HG02642 (cell line): ENCODE measurements at regions not wholly inside any gene's neighbourhood (a gene's known extent, or its start where the extent isn't known, plus 50 kb on each side); places are given as distances from the start of the nearest gene placed in this dataset.

Experiments used
- ATAC-seq: cut with Tn5 transposase; IDR thresholded peaks from one replicate; pipeline ENCODE4 v1.9.1; 2021; ENCODE audit warnings: mild to moderate bottlenecking; ENCODE audit not compliant: unreplicated experiment, poor library complexity

DNA sequence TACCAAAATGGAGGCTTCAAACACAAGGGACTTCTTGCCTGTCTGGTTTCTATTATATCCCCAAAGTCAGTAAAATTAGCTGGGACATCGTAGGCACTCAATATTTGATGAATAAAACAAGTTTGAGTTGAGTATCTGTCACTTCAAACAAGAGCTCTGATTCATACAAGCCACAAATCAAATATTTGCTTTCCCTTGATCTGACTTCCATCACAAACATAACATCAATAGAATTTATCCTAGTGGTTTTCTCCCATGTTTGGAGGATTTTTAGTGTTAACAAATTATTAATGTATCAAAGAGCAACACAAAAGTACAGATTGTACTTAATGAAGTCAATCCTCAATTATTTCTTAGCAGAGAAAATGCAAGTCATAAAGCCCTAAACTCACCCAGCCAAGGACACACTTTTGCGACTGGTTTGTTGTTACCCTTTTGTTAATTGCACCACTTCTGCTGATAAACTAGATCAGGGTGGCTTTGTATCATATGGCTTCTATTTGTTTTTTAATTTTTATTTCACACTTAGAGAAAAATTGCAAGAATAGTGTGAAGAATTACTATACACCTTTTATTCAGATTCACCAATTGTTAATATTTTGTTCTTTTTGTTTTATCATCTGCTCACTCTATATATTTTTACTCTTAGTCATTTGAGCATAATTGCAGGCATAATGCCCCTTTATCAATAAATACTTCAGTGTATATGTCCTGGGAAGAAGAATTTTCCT is 117.4 kb upstream of the PRDM1 start:
- ATAC-seq: no peak

DNA sequence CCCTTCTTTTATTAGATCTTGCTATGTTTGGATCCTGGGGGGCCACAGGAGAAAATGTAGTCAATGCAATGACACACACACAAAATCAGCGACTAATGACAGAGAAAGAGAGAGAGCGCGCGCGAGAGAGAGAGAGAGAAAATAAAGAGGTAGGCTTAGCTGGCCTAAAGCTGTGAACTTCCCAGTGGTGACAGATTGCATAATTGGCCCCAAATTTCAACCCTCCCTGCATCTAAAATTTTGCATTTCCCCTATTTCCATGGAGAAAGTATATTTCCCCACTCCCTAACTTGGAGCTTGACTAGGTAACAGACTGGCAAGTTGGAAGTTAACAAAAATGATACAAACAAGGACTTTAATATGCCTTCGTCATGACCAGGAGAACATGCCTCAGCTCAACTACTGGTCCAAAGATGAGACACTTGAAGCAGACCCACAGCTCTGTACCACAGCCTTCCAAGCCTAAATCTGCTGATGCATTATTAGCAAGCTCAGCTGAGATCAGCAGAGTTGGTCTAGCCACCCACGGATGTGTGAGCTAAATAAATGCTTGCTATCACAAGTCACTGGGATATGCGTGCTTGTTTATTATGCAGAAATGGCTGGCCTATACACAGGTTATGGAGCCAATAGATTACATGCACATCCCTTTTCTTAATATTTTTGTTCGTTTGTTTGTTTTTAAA is 118.1 kb upstream of the PRDM1 start:
- no peak for ATAC-seq

DNA sequence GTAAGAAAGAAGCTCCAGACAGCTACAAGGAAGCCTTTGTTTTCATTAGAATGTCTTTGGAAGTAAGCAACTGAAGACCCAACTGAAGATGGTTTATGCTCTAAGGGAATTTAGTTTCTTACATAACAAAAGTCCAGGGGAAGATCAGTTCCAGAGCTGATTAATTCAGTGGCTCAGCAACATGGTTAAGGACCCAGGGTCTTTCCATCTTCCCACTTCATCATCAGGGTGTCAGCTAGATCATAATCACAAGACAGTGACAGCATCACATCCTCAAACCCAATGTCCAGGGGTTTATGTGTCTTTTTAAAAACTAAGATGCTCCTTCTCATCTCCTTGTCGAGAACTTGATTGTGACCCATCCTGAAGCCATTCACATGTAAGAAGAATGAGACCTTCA is 119.7 kb upstream of the PRDM1 start:
- no peak for ATAC-seq

DNA sequence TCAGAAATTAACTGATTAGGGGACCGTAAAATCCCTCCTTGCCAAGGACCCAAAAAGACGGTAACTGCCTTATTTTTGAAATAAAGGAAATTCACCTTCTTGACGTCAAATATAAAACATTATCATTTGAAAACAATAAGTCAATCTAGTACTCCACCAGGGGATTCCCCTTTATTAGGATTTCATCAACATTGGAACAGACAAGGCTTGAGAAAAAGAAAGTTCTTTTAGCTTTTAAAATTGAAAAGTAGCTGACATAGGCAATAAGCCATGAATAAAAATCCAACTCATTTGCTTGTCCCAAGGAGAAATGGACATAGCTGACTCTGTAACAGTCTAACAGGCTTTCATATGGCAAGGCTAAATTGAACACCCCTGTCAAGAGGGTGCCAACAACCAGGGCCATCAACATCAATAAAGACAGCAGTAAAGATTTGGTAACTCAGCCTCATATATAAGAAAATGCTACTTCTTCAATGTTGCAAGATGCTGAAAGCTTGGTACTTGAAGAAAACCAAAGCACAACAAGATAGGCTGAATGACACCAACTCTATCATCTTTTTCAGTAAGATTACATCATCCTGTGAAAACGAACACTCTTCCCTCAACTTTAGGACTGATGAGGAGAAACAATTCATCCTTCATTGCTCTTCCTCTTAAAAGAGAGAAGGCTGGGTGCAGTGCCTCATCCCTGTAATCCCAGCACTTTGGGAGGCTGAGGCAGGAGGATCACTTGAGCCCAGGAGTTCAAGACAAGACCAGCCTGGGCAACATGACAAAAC is 121.0 kb upstream of the PRDM1 start:
- ATAC-seq: no peak

DNA sequence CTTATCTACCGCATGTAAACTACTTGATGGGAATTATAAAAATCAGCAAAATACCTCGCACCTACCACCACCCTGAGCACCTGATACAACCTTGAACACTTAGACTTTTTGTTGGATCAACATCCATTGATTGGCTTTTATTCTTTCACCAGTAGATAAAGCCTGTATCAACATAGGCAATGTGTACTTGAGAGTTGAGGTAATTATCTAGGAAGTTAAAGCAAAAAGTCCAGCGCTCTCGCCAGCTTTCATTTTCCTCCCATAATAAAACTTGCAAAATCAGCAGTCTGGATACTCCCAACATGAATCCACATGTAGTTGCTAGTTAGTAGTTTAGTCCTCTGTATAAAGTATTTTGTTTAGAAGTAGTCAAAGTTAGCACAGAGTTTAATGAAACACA is 132.0 kb upstream of the PRDM1 start:
- ATAC-seq: no peak

DNA sequence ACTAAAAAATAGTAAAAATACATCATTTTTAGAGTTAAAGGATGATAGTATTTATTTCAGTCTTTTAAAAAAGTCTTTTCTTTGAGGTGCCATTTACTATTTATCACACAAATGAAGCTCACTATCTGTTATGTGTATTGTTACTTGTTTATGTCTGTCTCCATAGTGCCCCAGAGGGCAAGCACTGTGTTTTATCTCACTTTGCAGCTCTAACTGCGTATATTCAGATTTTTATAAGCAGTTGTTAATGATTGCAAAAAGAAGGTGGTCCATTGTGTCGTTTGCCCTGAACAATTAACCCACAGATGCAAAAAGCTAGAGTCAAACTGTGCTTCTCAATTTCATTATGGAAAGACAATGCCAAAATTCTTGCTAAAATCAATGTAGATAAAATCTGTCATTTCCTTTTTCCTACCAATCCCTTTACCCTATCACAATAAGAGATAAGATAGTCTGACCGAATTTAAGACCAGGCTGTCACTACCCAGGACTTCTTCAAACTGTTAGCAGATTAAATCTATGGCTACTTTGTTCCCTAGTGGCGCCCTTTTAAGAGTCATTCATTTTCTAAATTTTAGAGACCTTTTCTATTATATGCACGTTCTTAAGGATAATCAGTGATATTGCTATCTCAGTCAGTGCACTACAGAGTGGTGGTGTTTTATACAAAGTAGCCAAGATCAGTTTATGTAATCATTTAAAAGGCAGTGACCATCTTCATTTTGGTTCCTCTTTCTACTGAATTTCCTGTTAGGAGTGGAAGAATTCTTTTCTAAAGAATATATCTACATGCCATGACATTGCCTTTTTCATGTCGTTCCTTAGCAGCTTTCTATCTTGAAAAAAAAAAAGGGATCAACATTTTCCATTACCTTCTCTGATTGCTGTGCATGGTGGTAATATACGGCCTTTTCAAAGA is 133.1 kb upstream of the PRDM1 start:
- no peak for ATAC-seq

DNA sequence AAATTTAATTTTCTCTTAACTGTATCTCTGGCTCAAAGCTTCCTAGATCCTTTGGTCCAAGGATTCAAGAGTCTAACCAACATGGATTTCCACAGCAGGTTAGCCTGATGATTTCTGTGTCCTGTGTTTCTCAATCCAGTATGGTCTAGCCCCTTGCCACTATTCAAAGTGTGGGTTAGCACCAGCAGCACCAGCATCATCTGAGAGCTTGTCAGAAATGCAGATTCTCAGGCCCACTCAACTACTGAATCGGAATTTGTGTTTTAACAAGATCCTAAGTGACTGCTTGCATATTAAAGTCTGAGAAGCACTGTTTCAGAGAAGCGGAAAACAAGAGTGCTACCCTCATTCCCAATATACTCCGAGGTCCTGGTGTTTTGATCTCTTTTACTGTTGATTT is 133.8 kb upstream of the PRDM1 start:
- ATAC-seq: no peak

DNA sequence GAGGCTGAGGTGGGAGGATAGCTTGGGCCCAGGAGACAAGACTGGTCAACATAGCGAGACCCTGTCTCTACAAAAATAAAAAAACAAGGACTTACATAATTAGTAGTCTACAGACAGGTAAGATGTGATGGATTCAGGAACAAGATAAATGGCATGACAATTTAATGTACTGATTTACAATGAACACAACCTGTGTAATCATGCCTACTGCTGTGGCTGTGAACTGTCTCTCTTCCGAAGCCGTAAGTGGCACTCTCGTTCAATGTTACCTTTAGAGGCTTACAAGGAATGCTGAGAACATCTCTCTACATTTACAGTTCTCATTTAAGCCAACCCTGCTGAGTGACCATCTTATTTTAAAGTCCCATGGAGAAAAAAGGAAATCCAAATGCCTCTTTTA is 134.8 kb upstream of the PRDM1 start:
- ATAC-seq: no peak

DNA sequence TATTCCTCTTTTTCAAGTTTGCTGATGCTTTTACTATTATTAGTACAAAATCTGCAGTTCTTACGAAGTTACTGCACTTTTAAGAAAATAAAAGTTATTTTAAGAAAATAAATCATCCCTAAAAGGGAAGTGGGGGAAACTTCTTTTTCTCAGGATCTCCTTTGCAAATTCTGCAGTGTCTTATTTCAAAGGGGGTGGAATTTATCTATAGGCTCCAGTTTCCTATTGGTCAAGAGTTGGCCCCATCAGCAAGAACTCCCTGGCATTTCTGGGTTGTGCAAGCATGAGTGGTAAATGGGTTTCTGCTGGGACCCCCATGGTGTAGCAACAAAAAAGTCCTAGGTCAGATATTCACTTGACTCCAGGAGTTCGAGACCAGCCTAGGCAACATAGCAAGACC is 136.3 kb upstream of the PRDM1 start:
- ATAC-seq: no peak

DNA sequence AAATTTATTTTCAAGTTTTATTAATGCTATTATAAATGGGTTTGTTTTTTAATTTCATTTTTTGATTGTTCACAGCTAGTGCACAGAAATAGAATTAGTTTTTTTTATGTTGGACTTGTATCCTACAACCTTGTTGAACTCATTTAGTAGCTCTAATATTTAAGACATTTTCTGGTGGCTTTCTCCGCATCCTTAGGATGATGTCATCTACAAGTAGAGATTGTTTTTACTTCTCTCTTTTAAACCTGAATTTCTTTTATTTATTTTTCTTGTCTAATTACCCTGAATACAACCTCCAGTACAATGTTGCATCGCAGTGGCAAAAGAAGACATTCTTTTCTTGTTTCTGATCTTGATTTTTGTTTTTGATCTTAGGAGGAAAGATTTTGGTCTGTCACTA is 142.6 kb upstream of the PRDM1 start:
- no peak for ATAC-seq

DNA sequence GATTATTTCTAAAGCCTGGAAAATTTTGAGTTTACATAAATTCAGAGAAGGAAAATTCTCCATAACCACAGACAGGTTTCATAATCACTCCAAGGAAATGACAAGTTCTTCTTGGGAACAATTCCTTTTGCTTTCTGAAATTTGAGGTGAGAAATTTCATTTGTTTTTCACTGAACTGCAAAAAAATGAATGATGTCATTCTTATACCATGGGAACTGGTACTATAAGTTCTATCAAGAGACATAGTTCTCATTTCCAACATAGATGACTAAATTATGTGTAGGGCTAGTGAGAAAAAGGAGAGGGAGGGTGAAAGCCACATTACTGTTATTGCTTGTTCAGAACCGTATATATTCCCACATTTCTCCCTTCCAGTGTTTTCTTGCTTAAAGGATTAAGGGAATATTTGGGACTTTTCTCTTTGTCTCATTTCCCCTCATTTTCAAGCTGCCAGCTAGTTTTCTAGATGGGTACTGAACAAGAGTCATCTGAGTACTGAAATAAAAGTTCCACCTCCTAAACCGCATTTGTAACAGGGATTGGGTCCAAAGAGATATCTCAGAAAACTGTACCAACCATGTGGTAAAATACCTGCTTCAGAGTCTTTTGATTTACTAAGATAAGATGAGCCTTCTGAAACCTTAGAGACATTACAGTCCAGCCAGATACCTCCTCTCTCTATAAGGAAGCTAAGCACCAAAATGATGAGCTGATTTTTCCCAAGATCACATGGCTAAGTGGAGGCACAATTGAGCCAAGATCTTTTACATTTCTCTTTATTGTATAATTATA is 144.3 kb upstream of the PRDM1 start:
- no peak for ATAC-seq

DNA sequence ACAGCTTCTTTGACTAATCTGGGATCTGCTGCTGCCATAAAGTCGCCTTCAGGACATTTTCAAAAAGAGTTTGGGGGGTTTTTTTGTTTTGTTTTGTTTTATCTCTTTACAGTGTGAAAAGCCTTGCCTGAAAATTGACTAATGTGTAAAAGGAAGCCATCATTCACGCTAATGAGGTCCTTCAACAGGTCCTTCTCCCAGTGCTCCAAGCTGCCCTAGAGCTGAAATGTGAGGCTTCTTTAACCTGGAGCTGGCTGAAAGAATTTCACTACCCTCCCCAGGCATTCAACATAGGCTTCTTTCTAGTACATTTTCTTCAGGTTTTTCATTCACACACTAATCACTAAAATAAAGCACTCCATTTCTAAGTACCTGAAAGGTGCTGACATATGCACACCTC is 145.1 kb upstream of the PRDM1 start:
- no peak for ATAC-seq

DNA sequence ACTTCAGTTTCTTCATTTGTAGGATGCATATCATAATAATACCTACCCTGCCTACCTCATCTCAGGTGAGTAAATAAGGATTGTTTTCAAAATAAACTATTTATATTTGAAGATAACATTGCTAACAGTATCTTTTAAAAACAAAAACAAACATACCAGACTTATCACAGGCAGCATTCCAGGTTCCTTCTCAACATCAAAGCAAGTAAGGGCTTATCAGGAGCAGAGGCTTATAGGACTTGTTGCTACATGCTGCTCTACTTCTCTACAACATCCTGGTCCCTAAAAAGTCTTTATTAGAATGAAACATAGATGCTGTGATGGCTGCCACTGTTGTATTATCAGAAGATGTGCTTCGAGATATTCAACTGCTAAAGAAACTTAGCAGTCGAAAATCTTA is 149.2 kb upstream of the PRDM1 start:
- no peak for ATAC-seq

DNA sequence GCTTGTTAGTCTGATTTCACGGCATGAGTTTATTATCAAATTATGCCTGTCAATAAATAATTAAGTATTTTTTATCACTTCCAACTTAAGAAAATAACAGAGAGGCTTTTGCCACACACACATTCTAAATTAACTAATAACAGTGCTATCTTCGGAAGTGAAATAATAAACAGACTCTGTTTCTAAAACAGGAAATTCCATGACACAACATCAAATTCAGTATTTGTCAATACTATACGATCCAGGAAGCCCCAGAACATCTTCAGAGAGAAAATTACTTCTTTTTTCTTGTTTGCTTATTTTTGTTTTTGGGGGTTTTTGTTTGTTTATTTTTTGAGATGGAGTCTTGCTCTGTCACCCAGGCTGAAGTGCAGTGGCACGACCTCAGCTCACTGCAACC is 150.7 kb upstream of the PRDM1 start:
- no peak for ATAC-seq

DNA sequence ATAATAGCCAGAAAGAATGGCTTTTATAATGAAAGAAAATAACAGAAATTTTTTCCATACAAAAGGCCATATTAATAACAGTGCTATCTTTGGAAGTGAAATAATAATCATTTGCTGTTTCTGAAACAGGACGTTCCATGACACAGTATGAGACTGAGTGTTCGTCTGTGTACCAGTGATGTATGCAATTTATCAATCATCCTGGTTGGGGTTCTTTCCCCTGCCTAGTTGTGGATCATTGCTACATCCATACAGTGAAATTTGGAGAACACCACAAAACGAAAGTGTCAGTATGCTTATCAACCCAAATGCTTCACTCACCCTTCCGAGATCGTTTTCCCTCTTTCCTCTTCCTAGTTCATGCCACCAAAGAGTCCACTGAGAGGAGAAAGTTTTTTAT is 151.4 kb upstream of the PRDM1 start:
- no peak for ATAC-seq

DNA sequence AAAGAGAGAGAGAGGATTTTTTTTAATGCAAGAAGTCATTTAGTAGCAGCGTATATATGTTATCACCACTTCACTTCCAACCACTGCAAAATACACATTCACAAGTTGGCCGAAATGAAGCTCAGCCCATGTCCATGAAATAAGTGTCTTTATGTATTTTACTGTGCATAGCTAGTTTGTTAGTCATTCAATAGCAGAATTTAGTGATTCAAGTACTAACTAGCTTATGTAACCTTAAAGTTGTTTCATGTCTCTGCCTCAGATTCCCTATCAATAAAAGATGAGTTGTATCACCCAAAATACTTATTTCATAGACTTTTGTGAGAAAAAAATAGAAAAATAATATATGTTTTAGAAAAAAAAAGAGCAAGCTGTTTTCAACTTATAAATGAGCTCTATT is 153.7 kb upstream of the PRDM1 start:
- ATAC-seq: no peak

DNA sequence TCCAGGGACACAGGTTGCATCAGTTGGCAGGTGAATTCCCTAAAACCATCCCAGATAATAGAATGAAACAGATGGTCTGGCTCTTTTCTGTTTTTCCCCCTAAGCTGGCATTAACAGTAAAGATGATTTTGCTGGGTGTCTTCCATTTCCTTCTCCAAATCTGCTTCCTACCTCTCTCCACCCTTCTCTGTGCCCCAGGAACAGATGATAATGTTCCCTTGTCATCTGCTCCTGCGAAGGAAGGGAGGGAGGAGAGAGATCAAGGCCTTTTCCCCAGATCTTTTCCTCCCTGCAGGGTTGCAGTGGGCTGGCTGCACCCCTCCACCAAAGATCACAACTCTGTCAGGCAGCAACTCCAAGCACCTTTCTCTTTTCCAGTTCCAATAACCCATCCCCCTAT is 156.5 kb upstream of the PRDM1 start:
- ATAC-seq: no peak

DNA sequence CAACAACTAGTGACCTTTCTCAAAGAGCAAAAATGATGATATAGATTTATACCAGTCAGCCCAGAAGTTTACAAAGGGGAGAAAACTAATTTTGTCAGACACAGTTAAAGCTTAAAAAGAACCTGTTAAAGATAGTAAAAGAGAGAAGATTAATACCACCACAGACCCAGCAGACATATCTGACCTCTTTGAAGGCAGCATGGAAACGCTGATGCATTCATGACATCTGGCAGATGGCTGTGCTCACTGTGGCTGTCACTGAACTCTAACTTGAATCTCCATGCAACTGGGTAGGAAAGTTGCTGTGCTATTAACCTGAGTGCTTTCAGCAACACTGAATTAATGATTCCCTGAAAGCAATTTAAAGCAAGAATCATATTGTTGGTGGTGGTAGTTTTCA is 159.8 kb upstream of the PRDM1 start:
- ATAC-seq: no peak

DNA sequence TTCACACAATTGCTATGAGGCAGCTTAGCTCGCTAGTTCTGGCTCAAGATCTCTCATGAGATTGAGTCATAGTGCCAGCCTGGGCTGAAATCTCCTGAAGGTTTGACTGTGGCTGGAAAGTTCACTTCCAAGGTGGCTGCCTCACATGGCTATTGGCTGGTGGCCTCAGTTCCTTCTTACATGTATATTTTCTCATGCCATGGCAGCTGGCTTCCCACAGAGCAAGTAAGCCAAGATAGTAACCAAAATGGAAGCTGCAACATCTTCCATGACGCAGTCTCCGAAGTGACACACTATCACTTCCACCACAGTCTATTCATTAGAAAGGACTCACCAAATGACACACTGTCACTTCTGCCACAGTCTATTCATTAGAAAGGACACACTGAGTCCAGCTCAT is 160.4 kb upstream of the PRDM1 start:
- ATAC-seq: no peak

DNA sequence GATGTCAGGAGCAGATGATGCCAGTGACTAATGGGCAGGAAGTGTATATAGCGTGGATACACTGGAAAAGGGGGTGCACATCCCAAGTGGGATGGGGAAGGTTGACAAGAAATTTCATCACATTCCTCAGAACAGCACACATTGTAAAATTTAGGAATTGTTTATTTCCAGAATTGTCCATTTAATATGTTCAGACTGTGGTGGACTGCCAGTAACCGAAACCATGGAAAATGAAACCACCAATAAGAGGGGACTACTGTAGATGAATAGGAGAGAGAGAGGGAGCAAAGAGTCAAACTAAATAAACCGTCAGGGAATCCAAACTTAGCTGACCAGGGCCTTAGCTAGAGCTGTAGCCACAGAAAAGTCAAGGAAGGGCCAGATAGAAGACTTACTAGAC is 164.4 kb upstream of the PRDM1 start:
- no peak for ATAC-seq
